HepG2 (cell line): ENCODE measurements at regions not wholly inside any gene's neighbourhood (a gene's known extent, or its start where the extent isn't known, plus 50 kb on each side); places are given as distances from the start of the nearest gene placed in this dataset.

ENCODE experiments used
- ARNTL ChIP-seq: sonication (generic); formaldehyde crosslinking; IDR thresholded peaks from 2 replicates; pipeline ENCODE4 v1.4.0; 2020; ENCODE audit warnings: mild to moderate bottlenecking, missing genetic modification reagents
- BCL6 ChIP-seq: IDR thresholded peaks from 2 replicates; pipeline ENCODE4 v1.6.1; 2016; ENCODE audit warnings: missing genetic modification reagents, missing compliant biosample characterization
- BHLHE40 ChIP-seq: IDR thresholded peaks from 2 replicates; pipeline ENCODE4 v1.6.1; 2011; ENCODE audit warnings: low read length, improper control_type of control experiment
- CREB1 ChIP-seq, 2 experiments: fragments of 450-650 bp in 1 of 2; IDR thresholded peaks; 2 replicates each; pipeline ENCODE4 v1.6.1; 2016 to 2017; ENCODE audit warnings: control low read depth in 1 of 2, mild to moderate bottlenecking in 1 of 2, missing compliant biosample characterization in 1 of 2, missing genetic modification characterization in 1 of 2
- FOXO1 ChIP-seq: sonication (generic); formaldehyde crosslinking; IDR thresholded peaks from 2 replicates; pipeline ENCODE4 v1.4.0; 2020; ENCODE audit warnings: missing genetic modification reagents
- HMG20A ChIP-seq: IDR thresholded peaks from 2 replicates; pipeline ENCODE4 v1.6.1; 2016; ENCODE audit warnings: borderline replicate concordance
- HMG20B ChIP-seq: conservative IDR thresholded peaks from 2 replicates; pipeline ENCODE4 v1.6.1; 2016; ENCODE audit warnings: missing genetic modification reagents, missing compliant biosample characterization
- HOXA3 ChIP-seq: sonication (generic); formaldehyde crosslinking; IDR thresholded peaks from 2 replicates; pipeline ENCODE4 v1.5.0; 2020; ENCODE audit warnings: missing genetic modification reagents
- MNT ChIP-seq: fragments of 450-650 bp; IDR thresholded peaks from 2 replicates; pipeline ENCODE4 v1.6.1; 2016
- NCOA2 ChIP-seq: sonication (generic); formaldehyde crosslinking; IDR thresholded peaks from 2 replicates; pipeline ENCODE4 v1.8.0; 2022; ENCODE audit warnings: inconsistent platforms
- SALL1 ChIP-seq: sonication (generic); formaldehyde crosslinking; IDR thresholded peaks from 2 replicates; pipeline ENCODE4 v1.8.0; 2022; ENCODE audit warnings: mild to moderate bottlenecking, missing genetic modification reagents
- SKIL ChIP-seq: sonication (generic); formaldehyde crosslinking; IDR thresholded peaks from 2 replicates; pipeline ENCODE4 v1.8.0; 2022; ENCODE audit warnings: missing genetic modification reagents, mild to moderate bottlenecking, moderate library complexity, borderline replicate concordance
- SOX13 ChIP-seq, 3 experiments: fragments of 450-650 bp in 1 of 3; sonication (generic) in 1 of 3; formaldehyde crosslinking in 1 of 3; IDR thresholded peaks in 2 of 3; conservative IDR thresholded peaks in 1 of 3; 2 replicates each; pipeline versions ENCODE4 v1.5.0 to v1.6.1; 2016 to 2020; ENCODE audit warnings: antibody characterized with exemption in 1 of 3, mild to moderate bottlenecking in 1 of 3, missing compliant biosample characterization in 1 of 3, missing genetic modification reagents in 1 of 3, moderate library complexity in 1 of 3
- TFE3 ChIP-seq: IDR thresholded peaks from 2 replicates; pipeline ENCODE4 v1.6.1; 2016
- THRA ChIP-seq: sonication (generic); formaldehyde crosslinking; IDR thresholded peaks from 2 replicates; pipeline ENCODE4 v1.4.0; 2020; ENCODE audit warnings: missing genetic modification reagents, borderline replicate concordance
- ZBED4 ChIP-seq: sonication (generic); formaldehyde crosslinking; IDR thresholded peaks from 2 replicates; pipeline ENCODE4 v1.4.0; 2020; ENCODE audit warnings: missing genetic modification reagents, borderline replicate concordance
- ZNF292 ChIP-seq: sonication (generic); formaldehyde crosslinking; IDR thresholded peaks from 2 replicates; pipeline ENCODE4 v1.8.1; 2022; ENCODE audit warnings: mild to moderate bottlenecking, low read depth, missing genetic modification reagents, borderline replicate concordance
- ZNF580 ChIP-seq: IDR thresholded peaks from 2 replicates; pipeline ENCODE4 v1.6.1; 2016; ENCODE audit warnings: low read depth, borderline replicate concordance

GRCh38 chr13:24106429-24106828 lies 54.1 kb upstream of the SPATA13 start (continued):
- TF ChIP-seq HMG20A (CRISPR knock-in tag) (peak; percentile 82), HOXA3 (CRISPR knock-in tag) (0 out of 2 replicates have a peak, but pooled peaks have one; percentile 13), FOXO1 (peak; percentile 82), ZNF292 (peak; percentile 14; the same call in 1 of the 2 replicates), SKIL (peak; percentile 74), BHLHE40 (peak; percentile 69), ZBED4 (CRISPR knock-in tag) (peak; percentile 71; the same call in 1 of the 2 replicates), ZNF580 (CRISPR knock-in tag) (no peak), BCL6 (CRISPR knock-in tag) (peak; percentile 74), SOX13 (IDR thresholded peaks at IDR 0.05) (no peak), SOX13 (CRISPR knock-in tag; conservative IDR thresholded peaks at IDR 0.05 in 1 of 2, IDR thresholded peaks at IDR 0.05 in 1 of 2) (peak in 1 of 2 experiments; percentile 89; a peak in 2 of 4 replicates), NCOA2 (CRISPR knock-in tag) (0 out of 2 replicates have a peak, but pooled peaks have one; percentile 24), SALL1 (CRISPR knock-in tag) (peak; percentile 52), CREB1 (IDR thresholded peaks at IDR 0.05) (no peak), CREB1 (CRISPR knock-in tag; IDR thresholded peaks at IDR 0.05) (peak; percentile 45; the same call in 1 of the 2 replicates), ARNTL (CRISPR knock-in tag) (peak; percentile 36; the same call in 1 of the 2 replicates), THRA (CRISPR knock-in tag) (peak; percentile 30; the same call in 1 of the 2 replicates), HMG20B (CRISPR knock-in tag) (no peak), TFE3 (CRISPR knock-in tag) (peak; percentile 36; the same call in 1 of the 2 replicates), MNT (0 out of 2 replicates have a peak, but pooled peaks have one; percentile 18)
